HepG2 (cell line): ENCODE measurements at regions not wholly inside any gene's neighbourhood (a gene's known extent, or its start where the extent isn't known, plus 50 kb on each side); places are given as distances from the start of the nearest gene placed in this dataset.
"Not testable (repeated sequence)": the region's sequence is repeated elsewhere in the genome, so short reads cannot be mapped to it uniquely, and the experiment has no call there.

Experiments used
- EZH2 ChIP-seq: conservative IDR thresholded peaks from 2 replicates; pipeline ENCODE4 v1.6.1; 2012; ENCODE audit warnings: mild to moderate bottlenecking, low read depth, low read length, moderate library complexity
- FOSL1 ChIP-seq: sonication (generic); formaldehyde crosslinking; IDR thresholded peaks from 2 replicates; pipeline ENCODE4 v1.9.0; 2021; ENCODE audit warnings: missing genetic modification reagents, borderline replicate concordance
- MXI1 ChIP-seq: IDR thresholded peaks from 3 replicates; pipeline ENCODE4 v1.6.1; 2012; ENCODE audit warnings: low read depth, low read length, inconsistent platforms, borderline replicate concordance
- NFE2L2 ChIP-seq: fragments of 150-350 bp; IDR thresholded peaks from 2 replicates; pipeline ENCODE4 v1.6.1; 2014; ENCODE audit warnings: low read length
- RFX5 ChIP-seq: IDR thresholded peaks from 2 replicates; pipeline ENCODE4 v1.6.1; 2011; ENCODE audit warnings: low read depth, low read length, improper control_type of control experiment
- SYNCRIP ChIP-seq: fragments of 200-400 bp; formaldehyde crosslinking; IDR thresholded peaks from 2 replicates; pipeline ENCODE4 v1.6.1; 2018; ENCODE audit warnings: mild to moderate bottlenecking, low read depth, low read length; ENCODE audit not compliant: insufficient read depth
- ZNF138 ChIP-seq: sonication (generic); formaldehyde crosslinking; IDR thresholded peaks from 2 replicates; pipeline ENCODE4 v1.5.0; 2020; ENCODE audit warnings: mild to moderate bottlenecking, low read depth, missing genetic modification reagents
- ZNF333 ChIP-seq: sonication (generic); formaldehyde crosslinking; IDR thresholded peaks from 2 replicates; pipeline ENCODE4 v1.4.0; 2020; ENCODE audit warnings: mild to moderate bottlenecking, missing genetic modification reagents, borderline replicate concordance
- ZNF724P ChIP-seq: sonication (generic); formaldehyde crosslinking; IDR thresholded peaks from 2 replicates; pipeline ENCODE4 v1.8.0; 2022; ENCODE audit warnings: missing genetic modification reagents, borderline replicate concordance
- ZSCAN31 ChIP-seq: sonication (generic); formaldehyde crosslinking; IDR thresholded peaks from 2 replicates; pipeline ENCODE4 v1.5.0; 2020; ENCODE audit warnings: low read depth, mild to moderate bottlenecking, missing genetic modification reagents
- TF ChIP-seq, protein P1 (sequence below): sonication (generic); formaldehyde crosslinking; IDR thresholded peaks from 2 replicates; pipeline ENCODE4 v1.4.0; 2020; ENCODE audit warnings: missing genetic modification reagents
- TF ChIP-seq, protein P2 (sequence below): sonication (generic); formaldehyde crosslinking; IDR thresholded peaks from 2 replicates; pipeline ENCODE4 v1.5.0; 2020; ENCODE audit warnings: mild to moderate bottlenecking, missing genetic modification reagents, moderate library complexity
- TF ChIP-seq, protein P3 (sequence below): sonication (generic); formaldehyde crosslinking; IDR thresholded peaks from 2 replicates; pipeline ENCODE4 v1.8.0; 2022; ENCODE audit warnings: missing genetic modification reagents, mild to moderate bottlenecking, moderate library complexity, borderline replicate concordance

- TF ChIP-seq NFE2L2; ZSCAN31 (CRISPR knock-in tag); ZNF333 (CRISPR knock-in tag); MXI1; EZH2; FOSL1; RFX5; SYNCRIP; ZNF724P (CRISPR knock-in tag); ZNF138 (CRISPR knock-in tag): not testable (repeated sequence)
- TF ChIP-seq, protein P1, sequence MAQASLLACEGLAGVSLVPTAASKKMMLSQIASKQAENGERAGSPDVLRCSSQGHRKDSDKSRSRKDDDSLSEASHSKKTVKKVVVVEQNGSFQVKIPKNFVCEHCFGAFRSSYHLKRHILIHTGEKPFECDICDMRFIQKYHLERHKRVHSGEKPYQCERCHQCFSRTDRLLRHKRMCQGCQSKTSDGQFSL (CRISPR knock-in tag), result not testable (repeated sequence)
- TF ChIP-seq, protein P2, sequence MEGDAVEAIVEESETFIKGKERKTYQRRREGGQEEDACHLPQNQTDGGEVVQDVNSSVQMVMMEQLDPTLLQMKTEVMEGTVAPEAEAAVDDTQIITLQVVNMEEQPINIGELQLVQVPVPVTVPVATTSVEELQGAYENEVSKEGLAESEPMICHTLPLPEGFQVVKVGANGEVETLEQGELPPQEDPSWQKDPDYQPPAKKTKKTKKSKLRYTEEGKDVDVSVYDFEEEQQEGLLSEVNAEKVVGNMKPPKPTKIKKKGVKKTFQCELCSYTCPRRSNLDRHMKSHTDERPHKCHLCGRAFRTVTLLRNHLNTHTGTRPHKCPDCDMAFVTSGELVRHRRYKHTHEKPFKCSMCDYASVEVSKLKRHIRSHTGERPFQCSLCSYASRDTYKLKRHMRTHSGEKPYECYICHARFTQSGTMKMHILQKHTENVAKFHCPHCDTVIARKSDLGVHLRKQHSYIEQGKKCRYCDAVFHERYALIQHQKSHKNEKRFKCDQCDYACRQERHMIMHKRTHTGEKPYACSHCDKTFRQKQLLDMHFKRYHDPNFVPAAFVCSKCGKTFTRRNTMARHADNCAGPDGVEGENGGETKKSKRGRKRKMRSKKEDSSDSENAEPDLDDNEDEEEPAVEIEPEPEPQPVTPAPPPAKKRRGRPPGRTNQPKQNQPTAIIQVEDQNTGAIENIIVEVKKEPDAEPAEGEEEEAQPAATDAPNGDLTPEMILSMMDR (CRISPR knock-in tag), result not testable (repeated sequence)
- TF ChIP-seq, protein P3, sequence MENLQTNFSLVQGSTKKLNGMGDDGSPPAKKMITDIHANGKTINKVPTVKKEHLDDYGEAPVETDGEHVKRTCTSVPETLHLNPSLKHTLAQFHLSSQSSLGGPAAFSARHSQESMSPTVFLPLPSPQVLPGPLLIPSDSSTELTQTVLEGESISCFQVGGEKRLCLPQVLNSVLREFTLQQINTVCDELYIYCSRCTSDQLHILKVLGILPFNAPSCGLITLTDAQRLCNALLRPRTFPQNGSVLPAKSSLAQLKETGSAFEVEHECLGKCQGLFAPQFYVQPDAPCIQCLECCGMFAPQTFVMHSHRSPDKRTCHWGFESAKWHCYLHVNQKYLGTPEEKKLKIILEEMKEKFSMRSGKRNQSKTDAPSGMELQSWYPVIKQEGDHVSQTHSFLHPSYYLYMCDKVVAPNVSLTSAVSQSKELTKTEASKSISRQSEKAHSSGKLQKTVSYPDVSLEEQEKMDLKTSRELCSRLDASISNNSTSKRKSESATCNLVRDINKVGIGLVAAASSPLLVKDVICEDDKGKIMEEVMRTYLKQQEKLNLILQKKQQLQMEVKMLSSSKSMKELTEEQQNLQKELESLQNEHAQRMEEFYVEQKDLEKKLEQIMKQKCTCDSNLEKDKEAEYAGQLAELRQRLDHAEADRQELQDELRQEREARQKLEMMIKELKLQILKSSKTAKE, result not testable (repeated sequence)
These were observed 344.4 kb upstream of the FRG2C start for GRCh38 chr3:75319776-75320175.
